NCI-H2029 treated with DMSO at 0.1 percent for 48 hours (cell line): ENCODE measurements at regions not wholly inside any gene's neighbourhood (a gene's known extent, or its start where the extent isn't known, plus 50 kb on each side); places are given as distances from the start of the nearest gene placed in this dataset.

Experiments used
- DNase-seq: peaks from one replicate; lab custom pipeline; 2025; lab: John Stamatoyannopoulos, UW

GRCh38 chr15:62802612-62803011, 239.9 kb upstream of the TPM1 start:
- no peak for DNase-seq

- DNase-seq, result no peak
Measured at GRCh38 chr15:62803856-62804400, 238.6 kb upstream of the TPM1 start.

- DNase-seq, result no peak
Measured at GRCh38 chr15:62805502-62805901, 237.0 kb upstream of the TPM1 start.

- DNase-seq, result no peak
Measured at GRCh38 chr15:62807539-62808130, 234.9 kb upstream of the TPM1 start.

- DNase-seq, result no peak
Measured at GRCh38 chr15:62809115-62809967, 233.2 kb upstream of the TPM1 start.

GRCh38 chr15:62809968-62810260, 232.6 kb upstream of the TPM1 start:
- no peak for DNase-seq

GRCh38 chr15:62812515-62812835, 230.1 kb upstream of the TPM1 start:
- no peak for DNase-seq

GRCh38 chr15:62816342-62817069, 226.0 kb upstream of the TPM1 start:
- no peak for DNase-seq

GRCh38 chr15:62818691-62819090, 223.9 kb upstream of the TPM1 start:
- DNase-seq, result no peak

GRCh38 chr15:62821384-62822131, 221.0 kb upstream of the TPM1 start:
- no peak for DNase-seq

GRCh38 chr15:62822228-62822627, 220.3 kb upstream of the TPM1 start:
- DNase-seq, result no peak

GRCh38 chr15:62823561-62823960, 219.0 kb upstream of the TPM1 start:
- DNase-seq, result no peak

- no peak for DNase-seq
Measured at GRCh38 chr15:62824111-62825015, 218.2 kb upstream of the TPM1 start.

- no peak for DNase-seq
Measured at GRCh38 chr15:62825191-62825590, 217.4 kb upstream of the TPM1 start.

- no peak for DNase-seq
Measured at GRCh38 chr15:62826561-62826960, 216.0 kb upstream of the TPM1 start.

GRCh38 chr15:62828364-62828763, 214.2 kb upstream of the TPM1 start:
- no peak for DNase-seq

- no peak for DNase-seq
Measured at GRCh38 chr15:62832231-62832630, 210.3 kb upstream of the TPM1 start.

GRCh38 chr15:62833646-62834045, 208.9 kb upstream of the TPM1 start:
- DNase-seq, result no peak

GRCh38 chr15:62834686-62835329, 207.7 kb upstream of the TPM1 start:
- no peak for DNase-seq

GRCh38 chr15:62835351-62835750, 207.2 kb upstream of the TPM1 start:
- DNase-seq, result no peak

GRCh38 chr15:62835762-62836161, 206.8 kb upstream of the TPM1 start:
- DNase-seq, result no peak
